GM18520 (cell line): ENCODE measurements at regions not wholly inside any gene's neighbourhood (a gene's known extent, or its start where the extent isn't known, plus 50 kb on each side); places are given as distances from the start of the nearest gene placed in this dataset.
A peak's percentile ranks its signal among the peaks of the same experiment; 100 is the strongest.
"Not testable (repeated sequence)": the region's sequence is repeated elsewhere in the genome, so short reads cannot be mapped to it uniquely, and the experiment has no call there.

Source experiments
- ATAC-seq: cut with Tn5 transposase; IDR thresholded peaks from one replicate; pipeline ENCODE4 v1.9.1; 2021; ENCODE audit not compliant: unreplicated experiment

GRCh38 chr1:194372266-194372665, 1185.9 kb upstream of the B3GALT2 start:
- ATAC-seq: no peak

- no peak for ATAC-seq
These were observed 1183.2 kb upstream of the B3GALT2 start for GRCh38 chr1:194369622-194370021.

DNA sequence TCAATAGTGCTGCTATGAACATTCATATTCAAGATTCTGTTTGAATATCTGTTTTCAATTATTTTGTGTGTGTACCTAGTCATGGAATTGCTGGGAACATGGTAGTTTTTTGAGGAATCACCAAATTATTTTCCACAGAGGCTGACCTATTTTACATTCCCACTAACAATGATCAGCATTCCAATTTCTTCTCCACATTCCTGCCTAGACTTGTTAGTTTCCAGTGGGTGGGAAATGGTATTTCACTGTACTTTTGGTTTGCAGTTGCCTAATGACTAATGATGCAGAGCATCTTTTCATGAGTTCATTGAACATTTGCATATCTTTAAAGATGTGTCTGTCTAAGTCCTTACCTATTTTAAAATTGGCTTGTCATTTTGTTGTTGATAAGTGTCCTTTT, 1182.6 kb upstream of the B3GALT2 start:
- no peak for ATAC-seq

DNA sequence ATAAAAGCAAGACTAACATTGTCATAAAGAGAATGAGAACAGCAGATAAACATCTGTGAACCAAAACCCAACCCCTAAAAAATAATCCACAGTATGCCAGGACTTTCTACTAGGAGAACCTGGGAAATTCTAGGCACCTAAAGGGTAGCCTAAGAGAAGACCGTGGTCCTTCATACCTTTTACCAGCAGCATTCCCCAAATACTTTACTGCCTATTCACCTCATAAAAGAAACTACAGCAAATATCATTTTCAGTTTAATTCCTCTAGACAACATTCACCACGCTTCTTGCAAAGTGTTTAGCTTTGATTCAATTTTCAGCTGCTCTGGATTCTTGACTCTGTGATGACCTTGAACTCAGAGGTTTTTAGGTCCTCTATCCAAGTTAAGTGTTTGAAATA, 1180.7 kb upstream of the B3GALT2 start:
- ATAC-seq: no peak

DNA sequence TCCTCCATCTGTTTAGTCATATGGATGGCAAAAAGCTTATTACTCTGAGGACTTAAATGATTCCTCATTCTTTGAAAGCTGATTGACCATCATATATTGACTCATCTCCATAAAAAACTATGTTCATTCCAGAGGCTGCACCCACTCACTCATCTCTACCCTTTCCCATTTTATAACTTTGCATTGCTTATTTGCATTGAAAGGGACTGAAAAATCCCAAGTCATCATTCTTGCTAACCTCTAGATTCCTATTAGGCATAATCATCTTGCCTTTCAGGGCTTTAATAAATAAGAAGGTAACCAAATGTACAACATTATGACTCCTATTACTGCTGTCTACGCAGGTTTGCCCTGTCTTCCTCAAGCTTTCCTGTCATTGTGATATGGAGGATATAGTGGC, 1180.3 kb upstream of the B3GALT2 start:
- no peak for ATAC-seq

DNA sequence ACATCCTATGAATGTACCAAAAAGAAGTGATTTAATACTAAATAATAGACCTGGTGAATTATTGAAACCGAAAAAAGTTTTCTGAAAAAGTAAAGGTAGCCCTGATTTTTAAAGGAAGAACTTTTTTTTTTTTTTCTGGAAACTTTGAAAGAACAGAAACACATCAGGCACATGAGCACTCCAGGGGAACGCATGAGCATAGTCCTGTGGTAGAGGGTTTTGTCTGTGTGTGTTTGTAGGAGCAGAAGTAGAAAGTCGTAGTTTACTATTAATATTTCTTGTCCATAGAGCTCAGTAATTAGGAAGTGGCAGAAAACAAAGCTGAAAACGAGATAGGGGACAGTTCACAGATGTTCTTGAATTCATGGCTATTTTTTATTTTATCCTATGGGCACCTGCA, 1175.9 kb upstream of the B3GALT2 start:
- ATAC-seq: no peak

DNA sequence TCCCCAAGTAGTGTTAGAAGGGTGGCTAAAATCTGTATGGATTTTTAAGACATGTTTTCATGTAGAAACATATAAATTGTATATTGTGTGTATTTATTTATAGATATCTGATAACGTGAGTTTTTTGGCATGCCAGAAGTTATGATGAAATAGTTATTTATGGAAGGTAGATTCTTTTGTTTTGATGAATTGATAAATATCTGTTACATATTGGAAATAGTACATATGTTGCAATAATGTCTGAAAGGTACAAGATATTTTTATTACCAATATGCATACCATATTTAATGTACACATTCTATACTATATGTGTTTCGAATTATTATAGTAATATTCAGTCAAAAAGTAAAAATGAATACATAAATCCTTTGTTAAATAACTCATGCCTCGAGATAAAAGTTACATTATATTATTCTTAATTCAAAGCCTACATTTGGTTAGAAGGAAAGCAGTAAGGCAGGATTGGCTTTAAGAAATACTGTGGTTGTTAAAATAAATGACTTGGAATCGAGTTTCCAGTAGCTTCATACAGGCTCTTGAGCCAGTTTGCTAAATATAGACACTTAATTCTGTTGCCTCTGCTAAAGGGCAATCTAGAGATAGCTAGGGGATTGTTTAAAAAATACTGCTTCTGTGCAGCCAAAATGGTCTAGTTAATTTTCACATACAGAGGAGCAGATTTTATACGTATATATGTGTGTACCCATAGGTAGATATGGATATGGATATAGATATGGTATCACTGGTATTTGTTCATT, 1175.1 kb upstream of the B3GALT2 start:
- no peak for ATAC-seq

GRCh38 chr1:194358208-194358581, 1171.8 kb upstream of the B3GALT2 start:
- ATAC-seq: no peak

- ATAC-seq: not testable (repeated sequence)
These were observed 1171.3 kb upstream of the B3GALT2 start for GRCh38 chr1:194357573-194358207.

DNA sequence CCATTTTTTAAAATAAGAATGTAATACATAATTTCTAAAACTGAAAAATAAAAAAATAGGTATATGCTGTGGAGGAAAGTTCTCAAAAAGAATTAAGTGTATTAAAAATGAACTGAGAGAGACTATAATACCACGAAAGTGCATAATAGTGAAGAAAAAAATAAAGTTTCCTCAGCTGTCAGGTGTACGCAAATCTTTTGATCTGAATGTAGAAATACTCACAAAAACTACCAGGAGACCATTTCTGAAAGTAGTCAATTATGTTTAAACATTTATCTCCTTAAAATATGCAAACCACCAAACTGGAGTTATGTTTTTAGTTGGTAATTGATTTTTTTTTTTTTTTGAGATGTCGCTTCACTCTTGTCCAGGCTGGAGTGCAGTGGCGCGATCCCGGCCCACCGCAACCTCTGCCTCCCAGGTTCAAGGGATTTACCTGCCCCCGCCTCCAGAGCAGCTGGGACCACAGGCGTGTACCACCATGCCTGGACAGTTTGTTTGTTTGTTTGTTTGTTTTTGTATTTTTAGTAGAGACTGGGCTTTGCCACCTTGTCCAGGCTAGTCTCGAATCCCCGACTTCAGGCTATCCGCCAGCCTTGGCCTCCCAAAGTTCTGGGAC, 1169.2 kb upstream of the B3GALT2 start:
- ATAC-seq: no peak

DNA sequence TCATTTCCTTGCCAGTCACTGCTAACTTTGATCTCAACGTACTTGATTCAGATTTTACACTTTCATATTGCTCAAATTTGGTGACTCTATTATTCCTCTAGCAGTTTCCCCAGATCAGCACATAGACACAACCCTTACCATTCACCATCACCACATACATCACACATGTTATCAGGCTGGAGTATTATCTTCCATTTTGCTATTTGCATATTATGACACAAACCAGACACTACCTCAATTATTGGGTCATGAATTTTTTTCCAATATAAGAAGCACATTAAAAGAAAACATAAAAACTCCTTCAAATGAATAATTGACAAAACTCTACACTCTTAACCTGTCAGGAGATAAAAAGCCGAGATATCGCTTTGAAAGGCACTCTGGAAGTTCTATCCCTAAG, 1166.7 kb upstream of the B3GALT2 start:
- no peak for ATAC-seq

GRCh38 chr1:194347200-194347599, 1160.8 kb upstream of the B3GALT2 start:
- no peak for ATAC-seq

GRCh38 chr1:194342484-194343262, 1156.3 kb upstream of the B3GALT2 start:
- ATAC-seq: no peak

DNA sequence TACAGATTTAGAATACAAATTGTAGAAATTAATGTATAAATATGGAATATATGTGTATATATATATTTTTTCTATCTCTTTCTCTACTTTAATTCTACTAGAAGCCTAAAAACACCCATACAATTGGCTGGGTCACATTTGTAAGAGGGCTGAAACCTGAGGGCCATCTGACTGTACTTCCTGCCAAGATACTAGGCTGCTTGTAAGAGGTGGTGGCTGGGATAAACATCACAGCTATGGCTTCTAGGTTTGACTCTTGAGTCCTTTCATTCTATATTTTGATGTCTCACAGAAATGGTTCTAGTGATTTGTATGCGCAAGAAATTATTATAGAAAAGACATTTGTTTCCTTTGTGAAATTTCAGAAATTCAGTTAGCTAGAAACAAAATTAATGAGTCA, 1155.2 kb upstream of the B3GALT2 start:
- no peak for ATAC-seq

- ATAC-seq: no peak
These were observed 1153.1 kb upstream of the B3GALT2 start for GRCh38 chr1:194339471-194339870.

- ATAC-seq: peak; percentile 62
These were observed 1152.0 kb upstream of the B3GALT2 start for GRCh38 chr1:194338241-194338948.

DNA sequence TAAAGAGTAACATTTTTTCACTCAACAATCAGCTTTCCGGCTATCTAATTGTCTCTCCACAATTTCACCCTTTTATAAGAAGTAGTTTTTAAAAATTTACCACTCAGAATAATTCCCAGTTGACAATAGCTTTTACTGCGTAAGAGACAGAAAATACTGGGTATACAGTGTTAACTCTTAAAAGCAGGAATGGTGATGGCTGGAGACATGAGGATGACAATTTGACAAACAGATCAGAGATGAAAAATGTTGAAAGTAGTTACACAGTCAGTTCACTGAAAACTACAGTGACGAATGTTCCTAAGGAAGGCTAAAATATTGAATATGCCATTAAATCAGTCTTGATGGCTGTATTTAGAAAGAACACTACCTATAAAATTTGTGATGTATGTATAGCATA, 1146.8 kb upstream of the B3GALT2 start:
- no peak for ATAC-seq

GRCh38 chr1:194331758-194332157, 1145.3 kb upstream of the B3GALT2 start:
- no peak for ATAC-seq

DNA sequence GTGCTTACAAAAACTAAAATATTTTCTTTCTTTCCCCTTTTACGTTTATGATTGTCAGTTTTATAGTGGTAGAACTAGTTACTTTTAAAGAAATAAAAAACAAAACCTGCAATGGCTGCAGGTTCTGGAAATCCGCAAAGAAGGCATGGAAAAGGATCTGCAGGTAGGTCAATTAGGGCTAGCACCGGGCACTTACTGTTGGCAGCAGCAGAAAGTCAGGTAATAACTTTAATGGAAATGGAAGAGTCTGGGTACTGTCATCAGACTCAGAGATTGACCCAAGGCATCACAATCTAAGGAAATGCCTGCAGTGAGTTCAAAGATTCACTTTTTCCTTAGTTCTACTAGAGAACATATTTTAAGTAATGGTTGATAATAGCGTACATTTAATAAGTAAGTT, 1136.3 kb upstream of the B3GALT2 start:
- ATAC-seq: no peak

GRCh38 chr1:194318790-194319280, 1132.4 kb upstream of the B3GALT2 start:
- ATAC-seq: no peak

DNA sequence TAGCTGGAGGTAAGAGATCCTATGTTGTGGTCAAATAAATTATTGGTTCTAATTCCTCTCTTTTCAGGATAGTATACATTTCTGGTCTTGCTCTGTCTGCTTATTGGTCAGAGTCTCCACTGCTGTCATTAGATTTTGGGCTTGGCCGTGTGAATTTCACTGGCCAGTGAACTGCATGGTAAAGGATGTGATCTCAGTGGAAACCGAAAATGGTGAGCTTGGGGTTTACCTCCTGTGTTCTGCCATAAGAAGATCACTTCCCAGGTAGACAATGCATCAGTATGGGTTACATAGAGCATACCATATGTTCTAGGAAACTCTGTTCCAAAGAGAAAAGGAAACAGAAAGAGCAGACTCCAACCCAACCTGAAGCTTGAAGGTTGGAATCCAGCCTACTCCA, 1123.3 kb upstream of the B3GALT2 start:
- peak; percentile 67 for ATAC-seq
